ENCODE measurements at regions not wholly inside any gene's neighbourhood (a gene's known extent, or its start where the extent isn't known, plus 50 kb on each side); places are given as distances from the start of the nearest gene placed in this dataset.
A peak's percentile ranks its signal among the peaks of the same experiment; 100 is the strongest.

- Histone ChIP-seq H2BK120ac (ENCODE audit: low read depth, low read length, poor library complexity, severe bottlenecking) (no peak overlapping the region), H3T11ph (ENCODE audit: low read length) (no peak overlapping the region), H3K79me2 (ENCODE audit: insufficient read depth, low read length) (no peaks in the 10 kb centered on the region), H2BK15ac (ENCODE audit: low read depth, low read length) (no peak overlapping the region), H3K4me1 (ENCODE audit: insufficient read depth, low read length) (no peaks in the 10 kb centered on the region; the same call in 1 of the 2 replicates), H3K14ac (ENCODE audit: insufficient read depth, low read length) (no peak overlapping the region), H3K9ac (ENCODE audit: extremely low read depth, insufficient read length, low read length) (no peak overlapping the region), H3K56ac (ENCODE audit: insufficient read length, low read depth, low read length) (no peak overlapping the region), H4K20me1 (ENCODE audit: control insufficient read depth, insufficient read depth, insufficient read length) (no peaks in the 10 kb centered on the region), H4K8ac (replicated peaks; ENCODE audit: insufficient read length, low read depth, low read length) (no peak overlapping the region), H3K18ac (ENCODE audit: insufficient read length, low read depth, low read length) (no peak overlapping the region), H3K4ac (ENCODE audit: low read depth, low read length) (no peak overlapping the region), H2AFZ (ENCODE audit: low read length) (no peak overlapping the region), H3K27ac (ENCODE audit: insufficient read length, low read depth, low read length) (no peak overlapping the region), H4K5ac (ENCODE audit: insufficient read length, low read depth, low read length) (no peak overlapping the region), H2BK20ac (ENCODE audit: low read depth, low read length, poor library complexity, severe bottlenecking) (no peak overlapping the region), H4K91ac (ENCODE audit: insufficient read length, low read depth, low read length) (no peak overlapping the region), H3K79me1 (ENCODE audit: insufficient read depth, low read depth, low read length, poor library complexity, severe bottlenecking) (no peaks in the 10 kb centered on the region), H2AK5ac (ENCODE audit: insufficient read length, low read length) (no peak overlapping the region), H2BK5ac (ENCODE audit: insufficient read length, low read length) (no peak overlapping the region), H3K23me2 (ENCODE audit: insufficient read length, low read depth, low read length, poor library complexity, severe bottlenecking) (no peaks in the 10 kb centered on the region), H3K4me2 (ENCODE audit: insufficient read depth, insufficient read length, low read length) (no peak overlapping the region), H3K23ac (ENCODE audit: insufficient read length, low read depth, low read length) (no peak overlapping the region), H3K9me3 (ENCODE audit: control insufficient read depth, low read depth, low read length) (no peaks in the 10 kb centered on the region), H3K27me3 (ENCODE audit: insufficient read depth, low read length) (no peaks in the 10 kb centered on the region), H2BK12ac (ENCODE audit: insufficient read length, low read depth, low read length) (no peak overlapping the region)
- H3K9me3 Mint-ChIP-seq = no peaks in the 10 kb centered on the region; a peak in 1 of 5 replicates
- no peak overlapping the region for H3K4me3 Mint-ChIP-seq
- TF ChIP-seq, protein P1, sequence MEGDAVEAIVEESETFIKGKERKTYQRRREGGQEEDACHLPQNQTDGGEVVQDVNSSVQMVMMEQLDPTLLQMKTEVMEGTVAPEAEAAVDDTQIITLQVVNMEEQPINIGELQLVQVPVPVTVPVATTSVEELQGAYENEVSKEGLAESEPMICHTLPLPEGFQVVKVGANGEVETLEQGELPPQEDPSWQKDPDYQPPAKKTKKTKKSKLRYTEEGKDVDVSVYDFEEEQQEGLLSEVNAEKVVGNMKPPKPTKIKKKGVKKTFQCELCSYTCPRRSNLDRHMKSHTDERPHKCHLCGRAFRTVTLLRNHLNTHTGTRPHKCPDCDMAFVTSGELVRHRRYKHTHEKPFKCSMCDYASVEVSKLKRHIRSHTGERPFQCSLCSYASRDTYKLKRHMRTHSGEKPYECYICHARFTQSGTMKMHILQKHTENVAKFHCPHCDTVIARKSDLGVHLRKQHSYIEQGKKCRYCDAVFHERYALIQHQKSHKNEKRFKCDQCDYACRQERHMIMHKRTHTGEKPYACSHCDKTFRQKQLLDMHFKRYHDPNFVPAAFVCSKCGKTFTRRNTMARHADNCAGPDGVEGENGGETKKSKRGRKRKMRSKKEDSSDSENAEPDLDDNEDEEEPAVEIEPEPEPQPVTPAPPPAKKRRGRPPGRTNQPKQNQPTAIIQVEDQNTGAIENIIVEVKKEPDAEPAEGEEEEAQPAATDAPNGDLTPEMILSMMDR (conservative IDR thresholded peaks at IDR 0.05) = peak; percentile 39; the same call in 2 of the 3 replicates
- peak; percentile 60 for DNase-seq
- peak overlapping the region in 1 of 3 experiments; percentile 58; a peak in 3 of 7 replicates for H3K27ac Mint-ChIP-seq
- no CpG with 5 or more reads among the region's 31 CpGs for WGBS (ENCODE audit: extremely low coverage, insufficient read length, low lambda C conversion rate)
- peaks cover 2% of the 10 kb centered on the region; the same call in 1 of the 2 replicates for H3K27me3 Mint-ChIP-seq (ENCODE audit: low read depth)
- no peaks in the 10 kb centered on the region for H3K36me3 Mint-ChIP-seq (ENCODE audit: insufficient read depth in 1 of 3, low read depth in 3 of 3)
- H3K4me1 Mint-ChIP-seq = peaks cover 25 to 26% of the 10 kb centered on the region in 2 experiments
Observed at GRCh38 chr6:163867518-163868292, 453.2 kb downstream of the QKI start.

Measured in H9 (cell line).